Osteocyte (in vitro differentiated cells): ENCODE measurements at regions not wholly inside any gene's neighbourhood (a gene's known extent, or its start where the extent isn't known, plus 50 kb on each side); places are given as distances from the start of the nearest gene placed in this dataset.

ENCODE experiments used
- DNase-seq: peaks from one replicate; pipeline ENCODE4 v3.0.0; 2021; ENCODE audit warnings: mixed read lengths; ENCODE audit not compliant: unreplicated experiment; ENCODE audit errors: extremely low spot score
- H3K27ac Mint-ChIP-seq: one replicate; pipeline ENCODE4 v1.8.0; 2021; ENCODE audit warnings: mild to moderate bottlenecking, mixed read lengths; ENCODE audit not compliant: unreplicated experiment
- H3K27me3 Mint-ChIP-seq: one replicate; pipeline ENCODE4 v1.8.0; 2021; ENCODE audit warnings: mixed read lengths; ENCODE audit not compliant: unreplicated experiment
- H3K36me3 Mint-ChIP-seq: one replicate; pipeline ENCODE4 v1.8.0; 2021; ENCODE audit warnings: mixed read lengths; ENCODE audit not compliant: unreplicated experiment
- H3K4me1 Mint-ChIP-seq: one replicate; pipeline ENCODE4 v1.8.0; 2021; ENCODE audit warnings: mixed read lengths; ENCODE audit not compliant: unreplicated experiment
- H3K4me3 Mint-ChIP-seq: one replicate; pipeline ENCODE4 v1.8.0; 2021; ENCODE audit warnings: mild to moderate bottlenecking, moderate library complexity, mixed read lengths; ENCODE audit not compliant: unreplicated experiment
- H3K9me3 Mint-ChIP-seq: one replicate; pipeline ENCODE4 v1.8.0; 2021; ENCODE audit warnings: mixed read lengths; ENCODE audit not compliant: unreplicated experiment
- TF ChIP-seq, protein P1 (sequence below): fragments of 200-600 bp; sonication (generic); IDR thresholded peaks from 2 replicates; pipeline ENCODE4 v1.5.0; 2021; ENCODE audit warnings: antibody characterized with exemption, mild to moderate bottlenecking, moderate library complexity

DNA sequence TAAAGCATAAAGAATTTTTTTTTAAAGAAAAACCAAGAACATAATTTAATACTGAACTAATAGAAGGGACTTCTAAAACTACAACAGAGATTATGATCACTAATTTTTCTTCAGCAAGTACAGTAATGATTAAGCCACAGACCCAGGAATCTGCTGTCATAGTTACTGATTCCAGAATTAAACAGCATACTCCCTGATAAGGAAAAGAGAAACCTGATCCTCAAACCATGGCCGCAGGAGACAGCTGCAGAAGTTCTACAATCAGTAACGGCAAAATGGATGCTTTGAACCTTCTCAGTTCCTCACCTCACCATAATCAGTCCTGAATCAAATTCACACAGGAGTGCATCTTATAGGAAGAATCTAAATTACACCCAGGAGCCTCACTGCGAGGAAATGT is 939.0 kb upstream of the SLITRK1 start:
- H3K4me3 Mint-ChIP-seq: no peak overlapping the region
- no peaks in the 10 kb centered on the region for H3K36me3 Mint-ChIP-seq
- H3K4me1 Mint-ChIP-seq: peaks cover 2% of the 10 kb centered on the region
- DNase-seq: no peak
- H3K27ac Mint-ChIP-seq: no peak overlapping the region
- TF ChIP-seq, protein P1, sequence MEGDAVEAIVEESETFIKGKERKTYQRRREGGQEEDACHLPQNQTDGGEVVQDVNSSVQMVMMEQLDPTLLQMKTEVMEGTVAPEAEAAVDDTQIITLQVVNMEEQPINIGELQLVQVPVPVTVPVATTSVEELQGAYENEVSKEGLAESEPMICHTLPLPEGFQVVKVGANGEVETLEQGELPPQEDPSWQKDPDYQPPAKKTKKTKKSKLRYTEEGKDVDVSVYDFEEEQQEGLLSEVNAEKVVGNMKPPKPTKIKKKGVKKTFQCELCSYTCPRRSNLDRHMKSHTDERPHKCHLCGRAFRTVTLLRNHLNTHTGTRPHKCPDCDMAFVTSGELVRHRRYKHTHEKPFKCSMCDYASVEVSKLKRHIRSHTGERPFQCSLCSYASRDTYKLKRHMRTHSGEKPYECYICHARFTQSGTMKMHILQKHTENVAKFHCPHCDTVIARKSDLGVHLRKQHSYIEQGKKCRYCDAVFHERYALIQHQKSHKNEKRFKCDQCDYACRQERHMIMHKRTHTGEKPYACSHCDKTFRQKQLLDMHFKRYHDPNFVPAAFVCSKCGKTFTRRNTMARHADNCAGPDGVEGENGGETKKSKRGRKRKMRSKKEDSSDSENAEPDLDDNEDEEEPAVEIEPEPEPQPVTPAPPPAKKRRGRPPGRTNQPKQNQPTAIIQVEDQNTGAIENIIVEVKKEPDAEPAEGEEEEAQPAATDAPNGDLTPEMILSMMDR: no peak
- H3K27me3 Mint-ChIP-seq: no peaks in the 10 kb centered on the region
- H3K9me3 Mint-ChIP-seq: peaks cover 7% of the 10 kb centered on the region

DNA sequence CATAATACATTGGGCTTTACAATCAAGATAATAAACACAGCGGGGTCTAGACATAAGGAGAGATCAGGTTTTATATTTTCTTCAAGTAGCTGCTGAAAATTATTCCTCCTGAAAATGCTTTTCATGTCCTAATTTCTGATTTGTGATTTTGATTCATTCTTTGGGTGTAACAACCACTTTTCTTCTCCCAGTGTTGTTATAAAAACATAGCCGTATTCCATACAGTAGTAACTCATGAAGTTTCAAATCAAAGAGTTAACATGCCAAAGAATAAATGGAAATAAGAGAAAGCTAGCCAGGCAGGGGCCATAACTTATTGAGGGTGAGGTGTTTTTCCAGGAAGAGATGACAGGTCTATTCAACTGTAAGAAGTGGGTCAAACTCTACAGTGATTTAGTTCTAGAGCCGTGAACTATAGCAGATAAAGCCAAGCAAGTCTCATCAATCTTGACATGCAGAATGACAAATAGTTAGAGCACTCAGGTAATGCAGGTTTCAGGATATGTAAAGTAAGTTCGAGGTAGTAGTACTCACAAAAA is 934.4 kb upstream of the SLITRK1 start:
- no peak for DNase-seq
- Mint-ChIP-seq H3K9me3 (peaks cover 7% of the 10 kb centered on the region), H3K4me3 (no peak overlapping the region), H3K36me3 (no peaks in the 10 kb centered on the region), H3K27me3 (no peaks in the 10 kb centered on the region), H3K4me1 (peaks cover 16% of the 10 kb centered on the region), H3K27ac (no peak overlapping the region)
- TF ChIP-seq, protein P1: no peak

DNA sequence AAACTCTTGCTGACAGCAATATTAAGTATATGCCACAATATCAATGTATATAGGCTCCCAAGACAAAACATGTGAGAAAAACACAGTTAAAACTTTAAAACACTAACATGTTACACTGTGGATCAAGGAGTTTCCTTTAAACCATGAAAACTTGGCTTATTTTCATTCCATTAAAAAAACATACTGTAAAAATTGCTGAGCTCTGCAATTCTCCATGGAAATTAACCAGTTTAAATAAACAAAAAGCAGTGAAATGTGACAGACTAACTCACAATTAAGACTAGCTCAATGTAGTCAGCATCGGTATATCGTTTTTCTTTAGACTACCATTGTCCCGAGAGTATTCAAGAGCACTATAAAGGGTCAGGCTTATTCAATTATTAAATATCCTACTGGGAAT is 930.5 kb upstream of the SLITRK1 start:
- no peak overlapping the region for H3K27ac Mint-ChIP-seq
- H3K9me3 Mint-ChIP-seq: no peaks in the 10 kb centered on the region
- no peak overlapping the region for H3K4me3 Mint-ChIP-seq
- TF ChIP-seq, protein P1: no peak
- H3K4me1 Mint-ChIP-seq: peaks cover 38% of the 10 kb centered on the region
- no peaks in the 10 kb centered on the region for H3K27me3 Mint-ChIP-seq
- no peak for DNase-seq
- H3K36me3 Mint-ChIP-seq: no peaks in the 10 kb centered on the region

DNA sequence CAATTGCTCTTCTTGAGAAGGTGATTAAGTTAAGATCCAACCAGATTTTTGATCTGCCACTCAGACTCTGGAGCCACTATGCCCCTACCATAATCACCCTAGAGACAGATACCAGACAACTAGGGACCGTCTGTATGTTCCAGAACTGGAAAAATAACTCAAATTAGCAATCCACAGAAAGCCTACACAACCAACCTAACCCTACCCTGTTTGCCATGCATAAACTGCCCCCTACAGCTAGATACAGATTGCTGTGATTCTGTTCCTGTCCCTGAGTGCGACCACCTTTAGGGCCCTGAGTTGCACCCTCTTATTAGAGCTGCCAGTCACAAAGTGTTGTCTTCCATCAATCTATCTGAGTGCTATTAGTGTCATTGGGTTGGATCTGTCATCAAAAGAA is 929.8 kb upstream of the SLITRK1 start:
- Mint-ChIP-seq H3K9me3 (no peaks in the 10 kb centered on the region), H3K36me3 (no peaks in the 10 kb centered on the region), H3K27ac (no peak overlapping the region), H3K4me3 (no peak overlapping the region), H3K27me3 (no peaks in the 10 kb centered on the region), H3K4me1 (peaks cover 42% of the 10 kb centered on the region)
- DNase-seq: no peak
- TF ChIP-seq, protein P1: no peak

DNA sequence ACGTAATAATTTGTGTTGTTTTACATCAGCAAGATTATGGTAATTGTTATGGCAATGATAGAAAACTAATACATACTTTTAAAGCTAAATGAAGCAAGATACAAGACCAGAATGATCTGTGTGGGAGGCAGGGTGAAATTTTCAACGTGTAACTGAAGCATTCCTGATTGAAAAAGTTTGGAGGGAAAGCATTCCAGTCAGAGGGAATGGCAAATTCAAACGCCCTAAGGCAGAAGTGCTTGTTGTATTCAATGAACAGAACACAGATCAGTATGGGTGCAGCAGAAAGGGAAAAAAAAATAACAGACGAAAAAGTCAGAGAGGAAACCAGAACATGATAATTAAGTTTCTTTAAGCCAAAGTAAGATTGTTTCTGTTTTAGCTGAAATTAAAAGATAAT is 928.5 kb upstream of the SLITRK1 start:
- H3K36me3 Mint-ChIP-seq: no peaks in the 10 kb centered on the region
- H3K4me1 Mint-ChIP-seq: peaks cover 42% of the 10 kb centered on the region
- H3K27ac Mint-ChIP-seq: peak overlapping the region; percentile 38
- DNase-seq: no peak
- TF ChIP-seq, protein P1: no peak
- H3K9me3 Mint-ChIP-seq: no peaks in the 10 kb centered on the region
- H3K4me3 Mint-ChIP-seq: no peak overlapping the region
- no peaks in the 10 kb centered on the region for H3K27me3 Mint-ChIP-seq
